ENCODE measurements at regions not wholly inside any gene's neighbourhood (a gene's known extent, or its start where the extent isn't known, plus 50 kb on each side); places are given as distances from the start of the nearest gene placed in this dataset.

- DNase-seq (ENCODE audit: low read depth, low spot score), result no peak
- Mint-ChIP-seq H3K27ac (ENCODE audit: unreplicated experiment) (no peak overlapping the region), H3K4me3 (no peak overlapping the region), H3K36me3 (ENCODE audit: low read depth) (peaks cover 4% of the 10 kb centered on the region), H3K4me1 (no peaks in the 10 kb centered on the region), H3K9me3 (no peaks in the 10 kb centered on the region), H3K27me3 (ENCODE audit: low read depth) (no peaks in the 10 kb centered on the region)
- no peak for TF ChIP-seq CTCF (conservative IDR thresholded peaks at IDR 0.05)
These were observed 89.5 kb upstream of the RFLNA start for GRCh38 chr12:124205405-124205804.

GRCh38 chr12:124207049-124207448 lies 87.8 kb upstream of the RFLNA start:
- Mint-ChIP-seq H3K9me3 (no peaks in the 10 kb centered on the region), H3K4me3 (no peak overlapping the region), H3K27ac (ENCODE audit: unreplicated experiment) (no peak overlapping the region), H3K4me1 (no peaks in the 10 kb centered on the region), H3K27me3 (ENCODE audit: low read depth) (no peaks in the 10 kb centered on the region), H3K36me3 (ENCODE audit: low read depth) (peaks cover 4% of the 10 kb centered on the region)
- no peak for TF ChIP-seq CTCF (conservative IDR thresholded peaks at IDR 0.05)
- no peak for DNase-seq (ENCODE audit: low read depth, low spot score)

- no peaks in the 10 kb centered on the region for H3K4me1 Mint-ChIP-seq
- no peaks in the 10 kb centered on the region for H3K27me3 Mint-ChIP-seq (ENCODE audit: low read depth)
- H3K9me3 Mint-ChIP-seq, result no peaks in the 10 kb centered on the region
- peaks cover 4% of the 10 kb centered on the region for H3K36me3 Mint-ChIP-seq (ENCODE audit: low read depth)
- H3K27ac Mint-ChIP-seq (ENCODE audit: unreplicated experiment), result no peak overlapping the region
- no peak overlapping the region for H3K4me3 Mint-ChIP-seq
- TF ChIP-seq CTCF (conservative IDR thresholded peaks at IDR 0.05), result no peak
- no peak for DNase-seq (ENCODE audit: low read depth, low spot score)
These were observed 87.3 kb upstream of the RFLNA start for GRCh38 chr12:124207617-124208016.

- Mint-ChIP-seq H3K9me3 (peaks cover 5% of the 10 kb centered on the region), H3K27ac (ENCODE audit: unreplicated experiment) (no peak overlapping the region), H3K36me3 (ENCODE audit: low read depth) (peaks cover 8% of the 10 kb centered on the region), H3K4me3 (no peak overlapping the region), H3K27me3 (ENCODE audit: low read depth) (no peaks in the 10 kb centered on the region), H3K4me1 (peaks cover 5% of the 10 kb centered on the region)
- DNase-seq (ENCODE audit: low read depth, low spot score), result no peak
- TF ChIP-seq CTCF (conservative IDR thresholded peaks at IDR 0.05), result no peak
These were observed 86.4 kb upstream of the RFLNA start for GRCh38 chr12:124208489-124208888.

GRCh38 chr12:124210991-124211577 lies 83.8 kb upstream of the RFLNA start:
- Mint-ChIP-seq H3K27me3 (ENCODE audit: low read depth) (no peaks in the 10 kb centered on the region), H3K36me3 (ENCODE audit: low read depth) (peaks cover 16% of the 10 kb centered on the region), H3K9me3 (peaks cover 17% of the 10 kb centered on the region), H3K4me1 (peaks cover 12% of the 10 kb centered on the region), H3K4me3 (no peak overlapping the region), H3K27ac (ENCODE audit: unreplicated experiment) (no peak overlapping the region)
- TF ChIP-seq CTCF (conservative IDR thresholded peaks at IDR 0.05), result no peak
- DNase-seq (ENCODE audit: low read depth, low spot score), result no peak

Measured in neural crest cell (in vitro differentiated cells).